ENCODE measurements at regions not wholly inside any gene's neighbourhood (a gene's known extent, or its start where the extent isn't known, plus 50 kb on each side); places are given as distances from the start of the nearest gene placed in this dataset.

DNA sequence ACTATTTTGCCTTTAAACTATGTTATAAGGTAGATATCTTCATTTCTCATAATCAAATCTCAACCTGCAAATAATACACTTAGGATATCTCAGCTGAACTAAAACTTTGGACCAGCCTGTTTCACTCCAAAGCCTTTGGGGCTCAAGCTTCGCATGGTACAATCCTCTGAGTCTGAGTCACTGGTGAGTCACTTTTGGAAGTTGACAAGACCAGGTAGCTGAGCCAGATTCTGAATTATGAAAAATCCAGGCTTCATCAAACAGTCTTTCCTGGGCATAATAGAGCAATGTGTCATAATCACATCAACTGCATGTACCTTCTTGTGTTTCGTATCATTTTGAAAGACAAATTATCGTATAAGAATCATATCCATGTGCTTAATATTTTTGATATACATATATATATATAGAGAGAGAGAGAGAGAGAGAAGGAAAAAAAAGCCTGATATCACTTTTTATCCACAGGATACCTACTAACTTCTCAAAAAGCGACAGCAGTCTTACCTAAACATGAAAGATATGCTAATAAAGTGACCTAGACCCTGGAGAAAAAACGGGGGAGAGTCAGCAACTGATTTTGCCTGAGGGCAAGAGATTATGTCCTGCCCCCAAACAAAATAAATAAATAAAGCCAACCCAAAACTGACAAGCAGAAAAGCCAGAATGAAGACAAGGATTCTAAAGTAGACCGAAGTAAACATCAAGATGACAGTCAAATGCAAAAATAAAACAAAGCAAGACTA is 263.9 kb upstream of the TGFBR2 start:
- Mint-ChIP-seq H3K27me3 (ENCODE audit: insufficient read depth, unreplicated experiment) (no peaks in the 10 kb centered on the region), H3K9me3 (ENCODE audit: unreplicated experiment) (no peaks in the 10 kb centered on the region), H3K27ac (ENCODE audit: unreplicated experiment) (peak overlapping the region; percentile 86), H3K4me3 (ENCODE audit: unreplicated experiment) (peak overlapping the region; percentile 61), H3K4me1 (ENCODE audit: low read depth, unreplicated experiment) (peaks cover 35% of the 10 kb centered on the region), H3K36me3 (ENCODE audit: insufficient read depth, unreplicated experiment) (peaks cover 6% of the 10 kb centered on the region)
- ChIA-PET CTCF (no interaction called here), POLR2A (no interaction called here)
- H3K4me1 ChIP-seq = peaks cover 37% of the 10 kb centered on the region
- TF ChIP-seq, protein P1, sequence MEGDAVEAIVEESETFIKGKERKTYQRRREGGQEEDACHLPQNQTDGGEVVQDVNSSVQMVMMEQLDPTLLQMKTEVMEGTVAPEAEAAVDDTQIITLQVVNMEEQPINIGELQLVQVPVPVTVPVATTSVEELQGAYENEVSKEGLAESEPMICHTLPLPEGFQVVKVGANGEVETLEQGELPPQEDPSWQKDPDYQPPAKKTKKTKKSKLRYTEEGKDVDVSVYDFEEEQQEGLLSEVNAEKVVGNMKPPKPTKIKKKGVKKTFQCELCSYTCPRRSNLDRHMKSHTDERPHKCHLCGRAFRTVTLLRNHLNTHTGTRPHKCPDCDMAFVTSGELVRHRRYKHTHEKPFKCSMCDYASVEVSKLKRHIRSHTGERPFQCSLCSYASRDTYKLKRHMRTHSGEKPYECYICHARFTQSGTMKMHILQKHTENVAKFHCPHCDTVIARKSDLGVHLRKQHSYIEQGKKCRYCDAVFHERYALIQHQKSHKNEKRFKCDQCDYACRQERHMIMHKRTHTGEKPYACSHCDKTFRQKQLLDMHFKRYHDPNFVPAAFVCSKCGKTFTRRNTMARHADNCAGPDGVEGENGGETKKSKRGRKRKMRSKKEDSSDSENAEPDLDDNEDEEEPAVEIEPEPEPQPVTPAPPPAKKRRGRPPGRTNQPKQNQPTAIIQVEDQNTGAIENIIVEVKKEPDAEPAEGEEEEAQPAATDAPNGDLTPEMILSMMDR (IDR thresholded peaks at IDR 0.05; ENCODE audit: insufficient read depth in 1 of 2, low read depth in 1 of 2, low read length in 1 of 2, severe bottlenecking in 1 of 2, unreplicated experiment in 1 of 2) = no peak
- no TSS peak for BruUV-seq (replicated peaks)
- no peaks in the 10 kb centered on the region for H3K9me3 ChIP-seq
- intact Hi-C loops (cut with micrococcal nuclease; ENCODE audit: unreplicated experiment) = loop anchor here (2.0 to 10.0 kb wide), 2 partner anchors 84 to 252 kb away; no protein-coding TSS in a partner anchor
- no peaks in the 10 kb centered on the region for H3K27me3 ChIP-seq (replicated peaks; ENCODE audit: control insufficient read depth, insufficient read depth, low read length)
- no peak overlapping the region for H3K4me3 ChIP-seq (ENCODE audit: low read depth, low read length)
- DNase-seq = peak; percentile 54 to 65
- no peaks in the 10 kb centered on the region for H3K36me3 ChIP-seq (ENCODE audit: control insufficient read depth, insufficient read depth, low read length)

DNA sequence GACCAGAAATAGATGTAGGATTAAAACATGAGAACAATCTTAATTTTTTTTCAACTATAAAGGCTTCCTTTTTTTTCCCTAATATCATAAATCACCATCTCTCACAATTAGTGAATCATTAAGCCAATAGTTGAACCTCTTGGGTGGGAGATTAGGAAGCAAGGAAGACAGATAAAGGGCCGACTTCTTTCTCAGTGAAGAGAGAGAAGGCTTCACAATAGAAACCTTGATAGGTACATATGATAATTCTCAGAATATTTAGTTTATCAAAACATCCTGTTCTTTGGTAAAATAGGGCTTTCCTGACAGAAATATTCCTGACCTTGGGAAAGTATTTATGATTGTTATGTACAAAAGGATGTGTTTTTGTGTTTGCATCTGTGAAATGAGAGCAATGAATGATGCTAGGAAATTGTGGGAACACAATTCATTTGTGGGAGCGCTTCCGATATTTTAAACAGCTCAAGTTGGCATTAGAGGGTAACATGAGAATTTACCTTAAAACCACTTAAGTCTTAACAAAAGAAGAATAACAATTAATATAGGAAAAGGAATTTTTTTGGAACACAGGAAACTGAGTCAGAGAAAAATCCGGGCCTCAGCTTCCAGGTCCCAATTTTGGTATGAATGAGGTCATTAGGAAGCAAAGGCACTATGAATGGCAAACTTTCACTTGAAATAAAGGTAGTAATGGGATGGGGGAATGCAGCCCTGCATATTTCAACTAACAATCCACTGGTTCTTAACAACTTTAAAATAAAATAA is 263.2 kb upstream of the TGFBR2 start:
- ChIA-PET CTCF (no interaction called here), POLR2A (no interaction called here)
- intact Hi-C loops (cut with micrococcal nuclease; ENCODE audit: unreplicated experiment) = loop anchor here (2.0 to 10.0 kb wide), 2 partner anchors 84 to 252 kb away; no protein-coding TSS in a partner anchor
- DNase-seq = no peak
- TF ChIP-seq, protein P1 (IDR thresholded peaks at IDR 0.05; ENCODE audit: insufficient read depth in 1 of 2, low read depth in 1 of 2, low read length in 1 of 2, severe bottlenecking in 1 of 2, unreplicated experiment in 1 of 2) = no peak
- BruUV-seq (replicated peaks) = no TSS peak
- Histone ChIP-seq H3K4me3 (ENCODE audit: low read depth, low read length) (no peak overlapping the region), H3K9me3 (no peaks in the 10 kb centered on the region), H3K4me1 (peaks cover 44% of the 10 kb centered on the region), H3K27me3 (replicated peaks; ENCODE audit: control insufficient read depth, insufficient read depth, low read length) (no peaks in the 10 kb centered on the region), H3K36me3 (ENCODE audit: control insufficient read depth, insufficient read depth, low read length) (no peaks in the 10 kb centered on the region)
- Mint-ChIP-seq H3K36me3 (ENCODE audit: insufficient read depth, unreplicated experiment) (peaks cover 6% of the 10 kb centered on the region), H3K27ac (ENCODE audit: unreplicated experiment) (peak overlapping the region; percentile 86), H3K4me3 (ENCODE audit: unreplicated experiment) (peak overlapping the region; percentile 61), H3K4me1 (ENCODE audit: low read depth, unreplicated experiment) (peaks cover 43% of the 10 kb centered on the region), H3K27me3 (ENCODE audit: insufficient read depth, unreplicated experiment) (no peaks in the 10 kb centered on the region), H3K9me3 (ENCODE audit: unreplicated experiment) (no peaks in the 10 kb centered on the region)

DNA sequence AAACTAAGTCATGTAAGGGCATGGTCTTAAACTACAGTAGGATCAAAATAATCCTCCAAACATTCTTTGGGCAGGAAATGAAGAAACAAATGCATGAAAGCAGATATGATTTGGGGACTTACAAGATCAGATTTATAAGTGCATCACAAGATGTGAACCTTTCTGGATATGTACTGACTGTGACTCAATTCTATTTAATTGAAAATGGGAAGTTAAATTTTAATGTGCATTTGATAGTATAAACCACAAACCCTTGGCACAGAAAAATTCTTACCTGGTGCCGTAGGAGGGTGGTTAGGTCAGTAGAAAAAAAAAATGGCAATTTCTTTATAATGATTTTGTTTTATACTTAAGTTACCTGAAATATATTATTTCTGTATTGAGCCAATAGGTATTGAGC is 262.5 kb upstream of the TGFBR2 start:
- H3K27me3 Mint-ChIP-seq (ENCODE audit: insufficient read depth, unreplicated experiment) = no peaks in the 10 kb centered on the region
- no TSS peak for BruUV-seq (replicated peaks)
- no peaks in the 10 kb centered on the region for H3K9me3 ChIP-seq
- intact Hi-C loops (cut with micrococcal nuclease; ENCODE audit: unreplicated experiment) = loop anchor here (2.0 to 10.0 kb wide), 2 partner anchors 85 to 251 kb away; no protein-coding TSS in a partner anchor
- H3K27me3 ChIP-seq (replicated peaks; ENCODE audit: control insufficient read depth, insufficient read depth, low read length) = no peaks in the 10 kb centered on the region
- DNase-seq = no peak
- no peak overlapping the region for H3K4me3 ChIP-seq (ENCODE audit: low read depth, low read length)
- peaks cover 49% of the 10 kb centered on the region for H3K4me1 ChIP-seq
- peaks cover 6% of the 10 kb centered on the region for H3K36me3 Mint-ChIP-seq (ENCODE audit: insufficient read depth, unreplicated experiment)
- CTCF ChIA-PET = no interaction called here
- no peak overlapping the region for H3K4me3 Mint-ChIP-seq (ENCODE audit: unreplicated experiment)
- no peaks in the 10 kb centered on the region for H3K9me3 Mint-ChIP-seq (ENCODE audit: unreplicated experiment)
- TF ChIP-seq, protein P1 (IDR thresholded peaks at IDR 0.05; ENCODE audit: insufficient read depth in 1 of 2, low read depth in 1 of 2, low read length in 1 of 2, severe bottlenecking in 1 of 2, unreplicated experiment in 1 of 2) = no peak
- H3K4me1 Mint-ChIP-seq (ENCODE audit: low read depth, unreplicated experiment) = peaks cover 46% of the 10 kb centered on the region
- H3K36me3 ChIP-seq (ENCODE audit: control insufficient read depth, insufficient read depth, low read length) = no peaks in the 10 kb centered on the region
- POLR2A ChIA-PET = no interaction called here
- H3K27ac Mint-ChIP-seq (ENCODE audit: unreplicated experiment) = no peak overlapping the region

Measured in Caco-2 (cell line).